SK-N-SH (cell line): ENCODE measurements at regions not wholly inside any gene's neighbourhood (a gene's known extent, or its start where the extent isn't known, plus 50 kb on each side); places are given as distances from the start of the nearest gene placed in this dataset.

Experiments
- CTCF ChIA-PET: fragments of 300-600, 350-600 bp; formaldehyde crosslinking; extraction: SDS; loops from one replicate; lab custom pipeline; 2021; lab: Yijun Ruan, JAX
- POLR2A ChIA-PET: fragments of 350-600 bp; sonication (Branson Sonifier 250); formaldehyde crosslinking; extraction: SDS; loops from one replicate; lab custom pipeline; 2020; ENCODE audit warnings: antibody characterized with exemption, inconsistent platforms; lab: Yijun Ruan, JAX
- DNase-seq: peaks from one replicate; pipeline ENCODE4 v3.0.0; 2012
- H2AFZ ChIP-seq: fragments of 200-600 bp; sonication (generic); 2 replicates; pipeline ENCODE4 v1.8.1; 2016; ENCODE audit warnings: antibody characterized with exemption, mild to moderate bottlenecking, low read depth
- H3F3A ChIP-seq: fragments of 200-600 bp; sonication (generic); replicated peaks from 2 replicates; pipeline ENCODE3; 2016; ENCODE audit warnings: antibody characterized with exemption, mild to moderate bottlenecking; ENCODE audit not compliant: insufficient read depth
- H3K27ac ChIP-seq, 2 experiments: fragments of 200-500 bp in 1 of 2; fragments of 200-600 bp in 1 of 2; sonication (Bioruptor generic) in 1 of 2; sonication (generic), shearing (Covaris generic) in 1 of 2; 2 replicates each; pipeline versions ENCODE4 v1.5.1 to v1.6.1; 2014 to 2016; ENCODE audit warnings: low read depth in 2 of 2, inconsistent platforms in 1 of 2, low read length in 1 of 2, mild to moderate bottlenecking in 1 of 2, mixed read lengths in 1 of 2
- H3K27me3 ChIP-seq: fragments of 200-600 bp; sonication (generic), shearing (Covaris generic); 2 replicates; pipeline ENCODE4 v1.6.1; 2016; ENCODE audit warnings: mixed run types; ENCODE audit not compliant: insufficient read depth
- H3K36me3 ChIP-seq, 2 experiments: fragments of 200-500 bp in 1 of 2; fragments of 200-600 bp in 1 of 2; sonication (Bioruptor generic) in 1 of 2; sonication (generic) in 1 of 2; replicated peaks in 1 of 2; 2 replicates each; pipeline versions ENCODE3 to v1.5.1; 2014 to 2016; ENCODE audit warnings: low read length in 1 of 2, mild to moderate bottlenecking in 1 of 2; ENCODE audit not compliant: insufficient read depth in 2 of 2, control insufficient read depth in 1 of 2
- H3K4me1 ChIP-seq, 2 experiments: fragments of 200-500 bp in 1 of 2; fragments of 200-600 bp in 1 of 2; sonication (Bioruptor generic) in 1 of 2; sonication (generic), shearing (Covaris generic) in 1 of 2; 2 replicates each; pipeline versions ENCODE4 v1.5.1 to v1.6.1; 2014 to 2016; ENCODE audit warnings: low read depth in 1 of 2, low read length in 1 of 2, mixed run types in 1 of 2; ENCODE audit not compliant: insufficient read depth in 2 of 2, control insufficient read depth in 1 of 2
- H3K4me2 ChIP-seq: fragments of 200-600 bp; sonication (generic), shearing (Covaris generic); 2 replicates; pipeline ENCODE4 v1.6.1; 2017; ENCODE audit warnings: mixed run types
- H3K4me3 ChIP-seq, 2 experiments: fragments of 200-500 bp in 1 of 2; fragments of 200-600 bp in 1 of 2; sonication (Bioruptor generic) in 1 of 2; sonication (generic), shearing (Covaris generic) in 1 of 2; 2 replicates each; pipeline versions ENCODE4 v1.5.1 to v1.8.1; 2014 to 2016; ENCODE audit warnings: low read depth in 2 of 2, inconsistent platforms in 1 of 2, low read length in 1 of 2, mild to moderate bottlenecking in 1 of 2, mixed read lengths in 1 of 2, moderate library complexity in 1 of 2
- H3K79me2 ChIP-seq: fragments of 200-600 bp; sonication (generic); 2 replicates; pipeline ENCODE4 v1.8.1; 2017; ENCODE audit warnings: mild to moderate bottlenecking; ENCODE audit not compliant: insufficient read depth
- H3K9ac ChIP-seq: fragments of 200-600 bp; sonication (generic); 2 replicates; pipeline ENCODE4 v1.6.1; 2017; ENCODE audit warnings: mixed run types
- H3K9me2 ChIP-seq: fragments of 200-600 bp; sonication (generic); 2 replicates; pipeline ENCODE4 v1.6.1; 2017; ENCODE audit warnings: mixed run types
- H3K9me3 ChIP-seq: fragments of 200-600 bp; sonication (generic); 2 replicates; pipeline ENCODE4 v1.6.1; 2017; ENCODE audit warnings: mixed run types, mild to moderate bottlenecking, moderate library complexity
- H4K20me1 ChIP-seq: fragments of 200-600 bp; sonication (generic); 2 replicates; pipeline ENCODE4 v1.6.1; 2017; ENCODE audit warnings: mild to moderate bottlenecking, mixed run types; ENCODE audit not compliant: insufficient read depth
- ELF1 ChIP-seq: IDR thresholded peaks from 2 replicates; pipeline ENCODE4 v1.4.0; 2012
- EP300 ChIP-seq, 2 experiments: IDR thresholded peaks; 2 replicates each; pipeline versions ENCODE4 v1.4.0 to v1.6.1; 2012; ENCODE audit warnings: borderline replicate concordance in 1 of 2, low read depth in 1 of 2, low read length in 1 of 2
- EZH2phosphoT487 ChIP-seq: fragments of 200-600 bp; sonication (generic); IDR thresholded peaks from 2 replicates; pipeline ENCODE4 v1.6.1; 2017; ENCODE audit warnings: low read depth, mixed run types, mild to moderate bottlenecking, antibody characterized with exemption, moderate library complexity, borderline replicate concordance
- FOXM1 ChIP-seq: IDR thresholded peaks from 2 replicates; pipeline ENCODE4 v1.4.0; 2012; ENCODE audit warnings: low read depth, mild to moderate bottlenecking
- MEF2A ChIP-seq: IDR thresholded peaks from 2 replicates; pipeline ENCODE4 v1.4.0; 2012; ENCODE audit warnings: low read depth, borderline replicate concordance
- MXI1 ChIP-seq: IDR thresholded peaks from 2 replicates; pipeline ENCODE4 v1.6.1; 2012; ENCODE audit warnings: mild to moderate bottlenecking, low read depth, low read length, improper control_type of control experiment
- NRF1 ChIP-seq: IDR thresholded peaks from 2 replicates; pipeline ENCODE4 v1.6.1; 2012; ENCODE audit warnings: low read depth, mild to moderate bottlenecking, low read length
- RAD21 ChIP-seq: IDR thresholded peaks from 2 replicates; pipeline ENCODE4 v1.6.1; 2012; ENCODE audit warnings: mild to moderate bottlenecking, low read length
- RCOR1 ChIP-seq: fragments of 150-350 bp; IDR thresholded peaks from 2 replicates; pipeline ENCODE4 v1.6.1; 2017; ENCODE audit warnings: antibody characterized with exemption, low read length
- SIN3A ChIP-seq: IDR thresholded peaks from 2 replicates; pipeline ENCODE4 v1.6.1; 2012; ENCODE audit warnings: low read depth, mild to moderate bottlenecking, low read length, moderate library complexity, borderline replicate concordance
- TAF1 ChIP-seq: IDR thresholded peaks from 2 replicates; pipeline ENCODE4 v1.6.1; 2012; ENCODE audit warnings: low read depth, mild to moderate bottlenecking, low read length, moderate library complexity, borderline replicate concordance
- TCF12 ChIP-seq: IDR thresholded peaks from 2 replicates; pipeline ENCODE4 v1.4.0; 2012
- TEAD4 ChIP-seq: IDR thresholded peaks from 2 replicates; pipeline ENCODE4 v1.4.0; 2012; ENCODE audit warnings: mild to moderate bottlenecking, borderline replicate concordance; ENCODE audit not compliant: insufficient read depth
- USF1 ChIP-seq: IDR thresholded peaks from 2 replicates; pipeline ENCODE4 v1.4.0; 2012; ENCODE audit warnings: low read depth, borderline replicate concordance
- USF2 ChIP-seq: fragments of 150-350 bp; IDR thresholded peaks from 2 replicates; pipeline ENCODE4 v1.6.1; 2017; ENCODE audit warnings: antibody characterized with exemption, low read length, low read depth, borderline replicate concordance
- YY1 ChIP-seq: IDR thresholded peaks from 2 replicates; pipeline ENCODE4 v1.4.0; 2012; ENCODE audit warnings: low read depth, mild to moderate bottlenecking
- WGBS: methylation state at CpG from one replicate; pipeline ENCODE4 v1.1.6; 2017; ENCODE audit warnings: low lambda C conversion rate; 5-methylcytosine and 5-hydroxymethylcytosine counted together
- TF ChIP-seq, protein P1 (sequence below): IDR thresholded peaks from 2 replicates; pipeline ENCODE4; 2012
- TF ChIP-seq, protein P2 (sequence below): IDR thresholded peaks from 2 replicates; pipeline ENCODE4 v1.6.1; 2012; ENCODE audit warnings: mild to moderate bottlenecking, low read depth, low read length, moderate library complexity
- TF ChIP-seq, protein P3 (sequence below): IDR thresholded peaks from 2 replicates; pipeline ENCODE4 v1.4.0; 2012; ENCODE audit warnings: low read depth
- TF ChIP-seq, protein P4 (sequence below): fragments of 200-600 bp; sonication (generic); IDR thresholded peaks from 2 replicates; pipeline ENCODE4 v1.6.1; 2017; ENCODE audit warnings: antibody characterized with exemption, mild to moderate bottlenecking, moderate library complexity

GRCh38 chr10:120729547-120729946 is 121.6 kb upstream of the WDR11 start:
- 88% methylated on average over 1 of the region's 1 CpG for WGBS
- no peaks in the 10 kb centered on the region for H3K36me3 ChIP-seq

GRCh38 chr10:120732067-120732466 is 119.1 kb upstream of the WDR11 start:
- Histone ChIP-seq H4K20me1 (no peaks in the 10 kb centered on the region), H3K4me3 (no peak overlapping the region), H3K4me2 (no peak overlapping the region), H3F3A (peaks cover 24% of the 10 kb centered on the region), H3K9me3 (no peaks in the 10 kb centered on the region), H2AFZ (no peak overlapping the region; the same call in 1 of the 2 replicates), H3K36me3 (no peaks in the 10 kb centered on the region), H3K4me1 (no peaks in the 10 kb centered on the region), H3K9ac (no peak overlapping the region), H3K27me3 (no peaks in the 10 kb centered on the region), H3K79me2 (no peaks in the 10 kb centered on the region), H3K27ac (no peak overlapping the region), H3K9me2 (no peaks in the 10 kb centered on the region)
- ChIA-PET CTCF (interaction anchor here (0.6 to 1.7 kb wide), 2 partner anchors 135 to 309 kb away, joined by 3 to 8 read pairs; no protein-coding TSS in a partner anchor), POLR2A (no interaction called here)
- DNase-seq: no peak
- WGBS: 45% methylated on average over 1 of the region's 1 CpG
- TF ChIP-seq SIN3A: no peak
- TF ChIP-seq, protein P1, sequence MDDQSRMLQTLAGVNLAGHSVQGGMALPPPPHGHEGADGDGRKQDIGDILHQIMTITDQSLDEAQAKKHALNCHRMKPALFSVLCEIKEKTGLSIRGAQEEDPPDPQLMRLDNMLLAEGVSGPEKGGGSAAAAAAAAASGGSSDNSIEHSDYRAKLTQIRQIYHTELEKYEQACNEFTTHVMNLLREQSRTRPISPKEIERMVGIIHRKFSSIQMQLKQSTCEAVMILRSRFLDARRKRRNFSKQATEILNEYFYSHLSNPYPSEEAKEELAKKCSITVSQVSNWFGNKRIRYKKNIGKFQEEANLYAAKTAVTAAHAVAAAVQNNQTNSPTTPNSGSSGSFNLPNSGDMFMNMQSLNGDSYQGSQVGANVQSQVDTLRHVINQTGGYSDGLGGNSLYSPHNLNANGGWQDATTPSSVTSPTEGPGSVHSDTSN: no peak
- no peak for TF ChIP-seq ELF1
- TF ChIP-seq, protein P2, sequence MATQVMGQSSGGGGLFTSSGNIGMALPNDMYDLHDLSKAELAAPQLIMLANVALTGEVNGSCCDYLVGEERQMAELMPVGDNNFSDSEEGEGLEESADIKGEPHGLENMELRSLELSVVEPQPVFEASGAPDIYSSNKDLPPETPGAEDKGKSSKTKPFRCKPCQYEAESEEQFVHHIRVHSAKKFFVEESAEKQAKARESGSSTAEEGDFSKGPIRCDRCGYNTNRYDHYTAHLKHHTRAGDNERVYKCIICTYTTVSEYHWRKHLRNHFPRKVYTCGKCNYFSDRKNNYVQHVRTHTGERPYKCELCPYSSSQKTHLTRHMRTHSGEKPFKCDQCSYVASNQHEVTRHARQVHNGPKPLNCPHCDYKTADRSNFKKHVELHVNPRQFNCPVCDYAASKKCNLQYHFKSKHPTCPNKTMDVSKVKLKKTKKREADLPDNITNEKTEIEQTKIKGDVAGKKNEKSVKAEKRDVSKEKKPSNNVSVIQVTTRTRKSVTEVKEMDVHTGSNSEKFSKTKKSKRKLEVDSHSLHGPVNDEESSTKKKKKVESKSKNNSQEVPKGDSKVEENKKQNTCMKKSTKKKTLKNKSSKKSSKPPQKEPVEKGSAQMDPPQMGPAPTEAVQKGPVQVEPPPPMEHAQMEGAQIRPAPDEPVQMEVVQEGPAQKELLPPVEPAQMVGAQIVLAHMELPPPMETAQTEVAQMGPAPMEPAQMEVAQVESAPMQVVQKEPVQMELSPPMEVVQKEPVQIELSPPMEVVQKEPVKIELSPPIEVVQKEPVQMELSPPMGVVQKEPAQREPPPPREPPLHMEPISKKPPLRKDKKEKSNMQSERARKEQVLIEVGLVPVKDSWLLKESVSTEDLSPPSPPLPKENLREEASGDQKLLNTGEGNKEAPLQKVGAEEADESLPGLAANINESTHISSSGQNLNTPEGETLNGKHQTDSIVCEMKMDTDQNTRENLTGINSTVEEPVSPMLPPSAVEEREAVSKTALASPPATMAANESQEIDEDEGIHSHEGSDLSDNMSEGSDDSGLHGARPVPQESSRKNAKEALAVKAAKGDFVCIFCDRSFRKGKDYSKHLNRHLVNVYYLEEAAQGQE: no peak
- TF ChIP-seq TAF1: no peak
- no peak for TF ChIP-seq USF1
- TF ChIP-seq EP300 (IDR thresholded peaks at IDR 0.05; ENCODE audit: borderline replicate concordance in 1 of 2, low read depth in 1 of 2, low read length in 1 of 2): no peak
- TF ChIP-seq, protein P3, sequence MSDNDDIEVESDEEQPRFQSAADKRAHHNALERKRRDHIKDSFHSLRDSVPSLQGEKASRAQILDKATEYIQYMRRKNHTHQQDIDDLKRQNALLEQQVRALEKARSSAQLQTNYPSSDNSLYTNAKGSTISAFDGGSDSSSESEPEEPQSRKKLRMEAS: no peak
- TF ChIP-seq RAD21: no peak
- TF ChIP-seq TCF12: no peak

More at GRCh38 chr10:120729547-120729946, 121.6 kb upstream of the WDR11 start:
- Histone ChIP-seq H3K9ac (no peak overlapping the region), H3K9me2 (peaks cover 3% of the 10 kb centered on the region; the same call in 1 of the 2 replicates), H3K4me1 (no peaks in the 10 kb centered on the region), H3K4me3 (no peak overlapping the region), H4K20me1 (no peaks in the 10 kb centered on the region), H3K27me3 (no peaks in the 10 kb centered on the region), H3K9me3 (no peaks in the 10 kb centered on the region), H3K79me2 (no peaks in the 10 kb centered on the region), H3F3A (peaks cover 16% of the 10 kb centered on the region), H2AFZ (no peak overlapping the region), H3K4me2 (no peak overlapping the region), H3K27ac (no peak overlapping the region)
- DNase-seq: no peak
- ChIA-PET CTCF (no interaction called here), POLR2A (no interaction called here)
- TF ChIP-seq FOXM1: no peak
- TF ChIP-seq MXI1: no peak
- TF ChIP-seq MEF2A: no peak
- TF ChIP-seq RCOR1: no peak
- TF ChIP-seq, protein P4, sequence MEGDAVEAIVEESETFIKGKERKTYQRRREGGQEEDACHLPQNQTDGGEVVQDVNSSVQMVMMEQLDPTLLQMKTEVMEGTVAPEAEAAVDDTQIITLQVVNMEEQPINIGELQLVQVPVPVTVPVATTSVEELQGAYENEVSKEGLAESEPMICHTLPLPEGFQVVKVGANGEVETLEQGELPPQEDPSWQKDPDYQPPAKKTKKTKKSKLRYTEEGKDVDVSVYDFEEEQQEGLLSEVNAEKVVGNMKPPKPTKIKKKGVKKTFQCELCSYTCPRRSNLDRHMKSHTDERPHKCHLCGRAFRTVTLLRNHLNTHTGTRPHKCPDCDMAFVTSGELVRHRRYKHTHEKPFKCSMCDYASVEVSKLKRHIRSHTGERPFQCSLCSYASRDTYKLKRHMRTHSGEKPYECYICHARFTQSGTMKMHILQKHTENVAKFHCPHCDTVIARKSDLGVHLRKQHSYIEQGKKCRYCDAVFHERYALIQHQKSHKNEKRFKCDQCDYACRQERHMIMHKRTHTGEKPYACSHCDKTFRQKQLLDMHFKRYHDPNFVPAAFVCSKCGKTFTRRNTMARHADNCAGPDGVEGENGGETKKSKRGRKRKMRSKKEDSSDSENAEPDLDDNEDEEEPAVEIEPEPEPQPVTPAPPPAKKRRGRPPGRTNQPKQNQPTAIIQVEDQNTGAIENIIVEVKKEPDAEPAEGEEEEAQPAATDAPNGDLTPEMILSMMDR: no peak
- no peak for TF ChIP-seq EZH2phosphoT487
- TF ChIP-seq, protein P3: no peak
- TF ChIP-seq NRF1: no peak
- TF ChIP-seq SIN3A: no peak
- TF ChIP-seq YY1: no peak
- TF ChIP-seq TEAD4: no peak
- TF ChIP-seq USF2: no peak
